ENCODE measurements at regions not wholly inside any gene's neighbourhood (a gene's known extent, or its start where the extent isn't known, plus 50 kb on each side); places are given as distances from the start of the nearest gene placed in this dataset.
"Not testable (repeated sequence)": the region's sequence is repeated elsewhere in the genome, so short reads cannot be mapped to it uniquely, and the experiment has no call there.

- no peak for DNase-seq
These were observed 124.2 kb downstream of the GALR1 start for GRCh38 chr18:77373730-77374445.

- DNase-seq = no peak
These were observed 124.8 kb downstream of the GALR1 start for GRCh38 chr18:77374446-77374805.

GRCh38 chr18:77376043-77376732, 126.5 kb downstream of the GALR1 start:
- DNase-seq = no peak

DNA sequence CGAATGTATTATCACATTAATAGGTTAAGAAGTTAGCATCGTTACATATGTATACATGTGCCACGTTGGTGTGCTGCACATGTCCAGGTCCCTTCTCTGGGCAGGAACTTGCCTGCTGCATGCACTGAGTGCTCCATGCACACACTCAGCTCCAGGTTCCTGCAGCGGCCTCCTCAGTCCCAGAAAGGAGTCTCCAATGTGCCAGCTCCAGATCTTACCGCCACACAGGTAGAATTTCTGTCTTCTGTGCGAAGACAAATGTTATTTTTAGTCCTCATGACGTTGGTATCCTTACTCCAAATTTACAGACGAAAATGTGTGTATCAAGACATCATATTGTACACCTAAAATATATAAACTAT, 127.1 kb downstream of the GALR1 start:
- DNase-seq = no peak

DNA sequence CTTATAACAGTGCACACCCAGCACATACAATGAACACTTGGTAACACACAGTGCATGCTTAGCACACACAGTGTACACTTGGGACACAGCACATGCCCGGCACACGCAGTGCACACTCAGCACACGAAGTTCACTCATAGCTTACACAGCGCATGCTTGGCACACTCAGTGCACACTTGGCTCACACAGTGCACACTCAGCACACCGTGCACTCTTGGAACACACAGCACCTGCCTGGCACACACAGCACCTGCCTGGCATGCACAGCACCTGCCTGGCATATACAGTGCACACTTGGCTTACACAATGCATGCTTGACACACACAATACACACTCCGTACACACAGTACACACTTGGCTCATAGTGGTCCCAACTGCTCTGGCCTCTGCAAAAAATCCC, 128.2 kb downstream of the GALR1 start:
- DNase-seq = no peak

GRCh38 chr18:77379976-77380509, 130.4 kb downstream of the GALR1 start:
- no peak for DNase-seq

DNA sequence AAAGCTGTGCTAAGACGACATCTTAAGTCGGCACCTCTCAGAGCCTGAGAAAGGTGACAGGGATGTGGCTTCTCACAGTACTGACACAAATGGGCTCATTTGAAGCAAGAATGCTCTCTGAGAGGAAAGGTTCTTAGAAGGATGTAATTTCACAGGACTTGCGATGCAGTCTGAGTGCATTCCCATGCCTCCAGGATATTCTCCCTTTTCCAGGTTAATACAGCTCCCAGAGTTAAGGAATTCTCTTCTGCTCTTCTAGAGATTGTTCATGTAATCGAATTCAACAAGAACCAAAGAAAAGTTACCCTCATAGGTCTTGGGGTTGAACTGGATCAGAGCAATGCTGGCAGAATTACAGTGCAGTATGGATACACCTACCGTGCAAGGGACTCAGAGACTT, 131.0 kb downstream of the GALR1 start:
- no peak for DNase-seq

- DNase-seq = no peak
These were observed 142.7 kb downstream of the GALR1 start for GRCh38 chr18:77392321-77392720.

- DNase-seq = no peak
These were observed 143.9 kb downstream of the GALR1 start for GRCh38 chr18:77393519-77393918.

DNA sequence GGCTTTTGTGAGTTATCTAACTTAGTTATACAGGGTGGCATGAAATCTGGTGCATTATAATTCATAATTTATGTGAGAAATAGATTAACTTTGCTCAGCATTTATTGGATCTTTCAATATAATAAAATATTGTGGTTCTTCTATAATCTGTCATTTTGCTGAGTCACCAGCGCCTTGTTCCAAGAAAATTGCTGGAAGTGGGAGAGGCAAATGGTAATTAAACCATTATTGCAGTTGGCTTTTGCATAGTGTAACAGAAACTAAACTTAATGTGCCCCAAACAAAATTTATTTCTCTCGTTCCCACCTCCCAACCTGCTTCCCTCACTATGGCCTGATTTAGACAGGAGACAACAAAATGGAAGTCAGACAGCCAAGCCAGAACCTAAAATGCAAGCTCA, 146.3 kb downstream of the GALR1 start:
- no peak for DNase-seq

GRCh38 chr18:77397056-77397455, 147.4 kb downstream of the GALR1 start:
- no peak for DNase-seq

- DNase-seq = no peak
These were observed 148.0 kb downstream of the GALR1 start for GRCh38 chr18:77397617-77398016.

DNA sequence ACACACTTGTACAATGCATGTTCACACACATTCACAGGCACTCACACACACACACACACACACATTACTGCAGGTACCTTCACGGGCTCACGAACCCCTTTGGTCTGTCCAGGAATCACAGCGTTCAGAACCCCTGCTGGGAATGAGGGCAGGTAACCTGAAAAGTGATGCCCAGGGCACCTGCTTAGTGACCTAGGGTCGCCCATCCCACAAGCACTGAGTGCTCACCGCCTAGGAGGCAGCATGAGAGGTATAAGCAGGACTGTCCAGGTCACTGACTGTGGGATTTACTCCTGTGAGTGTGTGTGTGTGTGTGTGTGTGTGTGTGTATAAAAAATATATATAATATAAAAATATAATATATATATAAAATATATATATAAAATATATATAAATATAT, 150.9 kb downstream of the GALR1 start:
- DNase-seq = no peak

GRCh38 chr18:77401173-77401572, 151.5 kb downstream of the GALR1 start:
- no peak for DNase-seq

- DNase-seq = no peak
These were observed 154.4 kb downstream of the GALR1 start for GRCh38 chr18:77403969-77404535.

DNA sequence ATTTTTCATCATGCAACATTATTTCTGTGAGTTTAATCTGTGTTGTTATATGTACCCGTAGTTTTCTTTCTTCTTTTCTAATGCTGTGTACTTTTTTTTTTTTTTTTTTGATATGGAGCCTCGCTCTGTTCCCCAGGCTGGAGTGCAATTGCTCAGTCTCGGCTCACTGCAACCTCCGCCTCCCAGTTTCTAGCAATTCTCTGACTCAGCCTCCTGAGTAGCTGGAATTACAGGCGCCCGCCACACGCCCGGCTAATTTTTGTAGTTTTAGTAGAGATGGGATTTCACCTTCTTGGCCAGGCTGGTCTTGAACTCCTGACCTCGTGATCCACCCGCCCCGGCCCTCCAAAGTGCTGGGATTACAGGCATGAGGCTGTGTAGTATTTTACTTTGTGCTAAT, 155.4 kb downstream of the GALR1 start:
- no peak for DNase-seq

DNA sequence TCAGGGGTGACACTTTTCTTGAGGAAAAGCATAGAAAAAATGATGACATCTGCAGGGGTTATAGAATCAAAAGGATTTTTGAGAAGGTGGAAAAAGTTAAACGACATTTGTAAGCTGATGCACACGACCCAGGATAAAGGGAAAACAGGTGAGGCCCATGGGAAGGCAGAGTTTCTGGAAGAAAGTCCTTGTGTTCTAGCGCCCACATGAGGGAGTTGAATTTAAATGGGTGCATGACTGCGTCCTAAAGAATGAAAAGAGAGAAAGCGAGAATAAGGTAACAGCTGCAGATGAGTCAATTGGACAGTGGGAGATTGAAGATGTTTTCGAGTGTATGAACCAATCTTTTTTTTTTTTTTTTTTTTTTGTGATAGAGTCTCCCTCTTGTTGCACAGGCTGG, 158.1 kb downstream of the GALR1 start:
- DNase-seq = no peak

- not testable (repeated sequence) for DNase-seq
These were observed 171.9 kb downstream of the GALR1 start for GRCh38 chr18:77421546-77421945.

DNA sequence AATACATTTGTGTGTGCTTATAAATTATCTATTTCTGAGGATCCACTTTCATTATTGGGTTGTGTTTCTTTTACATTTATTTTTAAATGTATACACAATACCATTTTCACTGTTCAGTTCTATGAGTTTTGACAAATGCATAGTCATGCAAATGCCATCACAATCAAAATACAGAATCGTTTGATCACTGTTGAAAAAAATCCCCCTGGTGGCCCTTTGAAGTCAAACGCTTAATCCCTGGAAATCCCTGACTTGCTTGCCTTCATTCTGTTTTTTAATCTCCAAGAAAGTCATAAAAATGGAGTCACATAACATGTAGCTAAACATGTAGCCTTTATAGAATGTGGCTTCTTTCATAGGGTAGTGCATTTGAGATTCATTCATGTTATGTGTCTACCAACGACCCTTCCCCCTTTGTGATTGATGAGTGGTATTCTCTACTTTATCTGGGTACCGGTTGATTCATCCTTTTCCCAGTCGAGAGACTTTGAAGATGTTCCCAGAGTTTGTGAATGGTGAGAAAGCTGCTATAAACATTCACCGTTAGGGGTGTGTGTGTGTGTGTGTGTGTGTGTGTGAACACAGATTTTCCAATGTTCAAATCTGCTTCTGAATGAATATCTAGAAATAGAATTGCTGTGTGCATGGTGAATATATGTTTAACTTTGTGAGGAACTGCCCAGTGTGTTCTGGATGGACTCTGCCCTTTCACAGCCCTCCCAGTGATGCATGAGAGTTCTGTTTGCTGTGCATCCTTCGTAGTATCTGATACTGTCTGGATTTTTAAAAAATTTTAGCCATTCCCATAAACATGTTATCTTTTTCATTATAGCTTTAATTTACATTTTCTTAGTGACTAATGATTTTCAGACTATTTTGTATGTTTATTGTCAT, 173.6 kb downstream of the GALR1 start:
- no peak for DNase-seq

DNA sequence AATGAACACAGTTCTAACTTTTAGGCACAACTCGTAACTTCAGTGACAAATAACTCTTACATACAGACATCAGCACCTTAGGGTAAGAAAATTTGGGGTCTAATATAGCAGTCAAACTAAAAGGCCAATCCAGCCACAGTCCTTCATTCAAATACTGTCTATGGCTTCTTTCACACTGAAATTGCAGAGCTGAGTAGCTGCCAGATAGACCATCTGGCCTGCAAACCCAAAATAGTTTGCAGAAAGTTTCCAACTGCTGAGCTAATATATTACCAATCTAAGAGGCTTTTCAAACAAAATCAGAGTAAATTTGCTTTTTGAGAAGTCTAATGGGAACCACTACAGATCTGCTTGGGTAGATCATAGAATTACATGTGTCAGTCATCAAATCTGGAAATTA, 183.4 kb downstream of the GALR1 start:
- DNase-seq = no peak

DNA sequence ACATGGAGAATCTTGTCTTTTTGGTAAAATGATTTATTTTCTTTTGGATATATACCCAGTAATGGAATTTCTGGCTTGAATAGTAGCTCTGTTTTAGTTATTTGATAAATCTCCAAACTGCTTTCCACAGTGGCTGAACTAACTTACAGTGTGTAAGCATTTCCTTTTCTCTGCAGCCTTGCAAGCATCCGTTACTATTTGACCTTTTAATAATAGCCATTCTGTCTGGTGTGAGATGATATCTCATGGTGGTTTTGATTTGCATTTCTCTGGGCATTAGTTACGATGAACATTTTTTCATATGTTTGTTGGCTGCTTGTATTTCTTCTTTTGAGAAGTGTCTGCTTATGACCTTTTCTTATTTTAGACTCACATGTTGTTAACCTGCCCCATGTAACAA, 190.2 kb downstream of the GALR1 start:
- no peak for DNase-seq

DNA sequence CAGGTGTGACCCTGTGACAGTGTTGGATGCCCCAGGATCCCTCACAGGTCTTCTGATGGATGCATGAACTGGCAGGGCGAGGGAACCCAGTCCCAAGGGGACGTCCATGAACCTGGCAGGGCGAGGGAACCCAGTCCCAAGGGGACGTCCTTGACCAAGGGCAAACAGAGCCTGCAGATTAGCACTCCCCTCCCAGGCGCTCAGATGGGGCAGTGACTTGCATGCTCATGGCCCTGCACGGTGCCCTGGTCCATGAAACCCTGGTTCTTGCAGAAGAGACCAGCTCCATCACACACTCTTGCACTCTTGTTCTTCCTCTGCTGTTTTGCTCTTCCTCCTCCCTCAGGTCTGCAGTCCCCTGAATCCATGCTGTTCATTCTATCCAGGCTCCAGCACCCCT, 192.7 kb downstream of the GALR1 start:
- no peak for DNase-seq

GRCh38 chr18:77444385-77444784, 194.7 kb downstream of the GALR1 start:
- no peak for DNase-seq
